Endothelial cell of umbilical vein (primary cell): ENCODE measurements at regions not wholly inside any gene's neighbourhood (a gene's known extent, or its start where the extent isn't known, plus 50 kb on each side); places are given as distances from the start of the nearest gene placed in this dataset.

Source experiments
- BruUV-seq: library from RNA; stranded (reverse); fragments of 400-500 nt; replicated peaks from 2 replicates; lab custom pipeline; 2021; lab: Mats Ljungman, UMichigan
- CTCF ChIA-PET: fragments of 300-600, 350-600 bp; sonication (Branson Sonifier 250); formaldehyde crosslinking; loops from one replicate; lab custom pipeline; 2021; ENCODE audit warnings: antibody characterized with exemption, inconsistent platforms; lab: Charles Lee
- POLR2A ChIA-PET: fragments of 300-600, 350-600 bp; sonication (Branson Sonifier 250); formaldehyde crosslinking; loops from one replicate; lab custom pipeline; 2021; ENCODE audit warnings: antibody characterized with exemption, inconsistent platforms; lab: Charles Lee
- DNase-seq: peaks from one replicate; pipeline ENCODE4 v3.0.0-alpha.2; 2011; ENCODE audit warnings: low read depth, low spot score
- FAIRE-seq: peaks from 2 replicates; lab custom pipeline; 2011; peaks lifted over from hg19 to GRCh38; lab: Jason Lieb, UNC
- H2AFZ ChIP-seq: 2 replicates; pipeline ENCODE4 v1.6.0; 2012; ENCODE audit warnings: low read depth, low read length, control low read depth, inconsistent platforms
- H3K27ac ChIP-seq: 2 replicates; pipeline ENCODE4 v1.5.1; 2011; ENCODE audit warnings: low read depth, mild to moderate bottlenecking, control low read depth, low read length, moderate library complexity; ENCODE audit not compliant: insufficient read depth
- H3K27me3 ChIP-seq, 2 experiments: 2 replicates each; pipeline versions ENCODE4 v1.6.0 to v1.6.1; 2011; ENCODE audit warnings: low read length in 2 of 2, mixed read lengths in 1 of 2; ENCODE audit not compliant: control insufficient read depth in 2 of 2, insufficient read depth in 2 of 2
- H3K36me3 ChIP-seq, 2 experiments: 2 replicates in 1 of 2; 3 replicates in 1 of 2; pipeline ENCODE4 v1.5.1; 2011; ENCODE audit warnings: low read length in 2 of 2, mild to moderate bottlenecking in 1 of 2, moderate library complexity in 1 of 2; ENCODE audit not compliant: control insufficient read depth in 2 of 2, insufficient read depth in 2 of 2; ENCODE audit errors: extremely low read depth in 1 of 2
- H3K4me1 ChIP-seq: 3 replicates; pipeline ENCODE4 v1.5.1; 2011; ENCODE audit warnings: mild to moderate bottlenecking, low read length; ENCODE audit not compliant: control insufficient read depth, insufficient read depth; ENCODE audit errors: extremely low read depth
- H3K4me2 ChIP-seq: 2 replicates; pipeline ENCODE4 v1.6.1; 2011; ENCODE audit warnings: low read length, control low read depth, mixed read lengths; ENCODE audit not compliant: insufficient read depth
- H3K4me3 ChIP-seq, 3 experiments: fragments of 200-600 bp in 1 of 3; sonication (generic), shearing (Covaris generic) in 1 of 3; replicated peaks in 1 of 3; 2 replicates each; pipeline ENCODE4 v1.5.1; 2011 to 2016; ENCODE audit warnings: control low read depth in 3 of 3, low read length in 3 of 3, mild to moderate bottlenecking in 2 of 3, inconsistent platforms in 1 of 3, low read depth in 1 of 3, moderate library complexity in 1 of 3; ENCODE audit not compliant: insufficient read depth in 1 of 3
- H3K79me2 ChIP-seq: 2 replicates; pipeline ENCODE4 v1.6.0; 2012; ENCODE audit warnings: low read length, inconsistent platforms; ENCODE audit not compliant: control insufficient read depth, insufficient read depth
- H3K9ac ChIP-seq: replicated peaks from 2 replicates; pipeline ENCODE3; 2011; ENCODE audit warnings: low read length, control low read depth; ENCODE audit not compliant: insufficient read depth; ENCODE audit errors: extremely low read depth
- H3K9me1 ChIP-seq: replicated peaks from 3 replicates; pipeline ENCODE4 v1.6.0; 2011; ENCODE audit warnings: mild to moderate bottlenecking, low read length; ENCODE audit not compliant: control insufficient read depth, insufficient read depth; ENCODE audit errors: extremely low read depth
- H3K9me3 ChIP-seq: replicated peaks from 2 replicates; pipeline ENCODE4 v1.5.1; 2012; ENCODE audit warnings: low read length, inconsistent platforms; ENCODE audit not compliant: control insufficient read depth, insufficient read depth
- H4K20me1 ChIP-seq: replicated peaks from 2 replicates; pipeline ENCODE3; 2011; ENCODE audit warnings: mild to moderate bottlenecking, low read length; ENCODE audit not compliant: control insufficient read depth, insufficient read depth; ENCODE audit errors: extremely low read depth
- CTCF ChIP-seq, 2 donors: IDR thresholded peaks; 1 replicate in 1 of 2; 2 replicates in 1 of 2; pipeline ENCODE4 v1.5.1; 2011; ENCODE audit warnings: low read length in 2 of 2, mild to moderate bottlenecking in 2 of 2, moderate library complexity in 2 of 2, control low read depth in 1 of 2, inconsistent platforms in 1 of 2, low read depth in 1 of 2; ENCODE audit not compliant: insufficient read depth in 1 of 2; ENCODE audit errors: extremely low read depth in 1 of 2
- FOS ChIP-seq: IDR thresholded peaks from 2 replicates; pipeline ENCODE4 v1.6.1; 2011; ENCODE audit warnings: mild to moderate bottlenecking, low read length, moderate library complexity, borderline replicate concordance; ENCODE audit not compliant: insufficient read depth
- GATA2 ChIP-seq: IDR thresholded peaks from 2 replicates; pipeline ENCODE4 v1.7.0; 2011; ENCODE audit warnings: low read depth, mild to moderate bottlenecking, moderate library complexity, mixed read lengths, low read length; ENCODE audit not compliant: insufficient read length, insufficient read depth
- JUN ChIP-seq: IDR thresholded peaks from 2 replicates; pipeline ENCODE4 v1.6.1; 2011; ENCODE audit warnings: borderline replicate concordance, low read depth; ENCODE audit not compliant: insufficient read length, insufficient read depth
- MAX ChIP-seq: IDR thresholded peaks from 2 replicates; pipeline ENCODE4 v1.6.1; 2011; ENCODE audit not compliant: insufficient read depth, insufficient read length
- MYC ChIP-seq: IDR thresholded peaks from one replicate; pipeline ENCODE4 v1.6.1; 2011; ENCODE audit warnings: mild to moderate bottlenecking, low read depth, low read length
- POLR2AphosphoS5 ChIP-seq: IDR thresholded peaks from 2 replicates; pipeline ENCODE4 v1.6.1; 2012; ENCODE audit warnings: low read depth, mild to moderate bottlenecking, control low read depth, low read length, moderate library complexity; ENCODE audit not compliant: insufficient read depth
- dilution Hi-C: fragments of 300-500 bp; cut with MboI; formaldehyde crosslinking; loops from one replicate; pipeline ENCODE4 v1.15.0; 2019; ENCODE audit warnings: low sequenced_read_pairs; ENCODE audit not compliant: extremely low pct_ligation_motif_present
- intact Hi-C: fragments of 100-400 bp; cut with micrococcal nuclease; formaldehyde crosslinking; loops from one replicate; pipeline ENCODE4 v1.10.0; 2022

- dilution Hi-C loops, result no loop called here
- H3K9ac ChIP-seq, result no peak overlapping the region
- H3K79me2 ChIP-seq, result no peaks in the 10 kb centered on the region
- DNase-seq, result no peak
- CTCF ChIA-PET, result no interaction called here
- H3K27me3 ChIP-seq, result no peaks in the 10 kb centered on the region
- H3K27ac ChIP-seq, result no peak overlapping the region
- BruUV-seq, result no TSS peak
- no peaks in the 10 kb centered on the region for H4K20me1 ChIP-seq
- no peaks in the 10 kb centered on the region for H3K9me3 ChIP-seq
- intact Hi-C loops, result no loop called here
- no peak for FAIRE-seq
- H3K9me1 ChIP-seq, result no peaks in the 10 kb centered on the region
- H2AFZ ChIP-seq, result no peak overlapping the region
- no peaks in the 10 kb centered on the region for H3K4me1 ChIP-seq
- no peak overlapping the region for H3K4me3 ChIP-seq
- no peak for TF ChIP-seq GATA2
- no peak overlapping the region for H3K4me2 ChIP-seq
- H3K36me3 ChIP-seq, result no peaks in the 10 kb centered on the region
- POLR2A ChIA-PET, result no interaction called here
Measured at GRCh38 chr15:46591462-46591861, 956.6 kb downstream of the SQOR start.

- Histone ChIP-seq H4K20me1 (no peaks in the 10 kb centered on the region), H2AFZ (no peak overlapping the region), H3K27ac (no peak overlapping the region), H3K9me3 (no peaks in the 10 kb centered on the region), H3K27me3 (no peaks in the 10 kb centered on the region), H3K36me3 (no peaks in the 10 kb centered on the region), H3K9ac (no peak overlapping the region), H3K79me2 (no peaks in the 10 kb centered on the region), H3K4me1 (no peaks in the 10 kb centered on the region), H3K4me3 (no peak overlapping the region), H3K9me1 (no peaks in the 10 kb centered on the region), H3K4me2 (no peak overlapping the region)
- BruUV-seq, result no TSS peak
- POLR2A ChIA-PET, result no interaction called here
- FAIRE-seq (no peak), DNase-seq (no peak)
- intact Hi-C loops, result no loop called here
- no peak for TF ChIP-seq POLR2AphosphoS5
- no peak for TF ChIP-seq CTCF (IDR thresholded peaks at IDR 0.05; ENCODE audit: extremely low read depth in 1 of 2, insufficient read depth in 1 of 2, low read depth in 1 of 2, low read length in 2 of 2)
- no peak for TF ChIP-seq JUN
- no peak for TF ChIP-seq MAX
- TF ChIP-seq FOS, result no peak
- no peak for TF ChIP-seq MYC
- dilution Hi-C loops, result no loop called here
- CTCF ChIA-PET, result no interaction called here
Measured at GRCh38 chr15:46595016-46595415, 960.2 kb downstream of the SQOR start.
